ENCODE measurements at regions not wholly inside any gene's neighbourhood (a gene's known extent, or its start where the extent isn't known, plus 50 kb on each side); places are given as distances from the start of the nearest gene placed in this dataset.

DNA sequence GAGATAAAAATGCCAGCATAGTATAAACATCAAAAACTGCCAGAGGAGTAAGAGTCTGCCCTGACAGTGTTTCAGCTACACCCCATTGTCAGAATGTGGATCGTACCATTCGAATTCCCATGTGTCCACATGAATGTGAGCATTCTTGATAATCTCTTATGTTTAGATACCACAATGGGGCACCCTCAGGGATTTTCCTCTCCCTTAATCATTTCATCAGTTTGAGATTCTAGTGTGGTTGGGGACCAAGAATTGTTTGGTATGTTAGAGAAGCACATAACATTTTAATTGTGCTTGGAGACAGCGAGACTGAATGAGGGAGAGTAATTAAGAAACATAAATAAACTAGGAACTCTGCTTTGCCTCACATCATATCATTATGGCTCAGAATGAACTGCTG lies 120.2 kb downstream of the ZC3H11B start:
- Histone ChIP-seq H3K36me3 (ENCODE audit: insufficient read depth, low read length) (no peaks in the 10 kb centered on the region), H3K27me3 (ENCODE audit: control insufficient read depth in 1 of 2, insufficient read depth in 2 of 2, low read length in 2 of 2) (no peaks in the 10 kb centered on the region), H3K9me3 (ENCODE audit: control insufficient read depth in 1 of 2, insufficient read depth in 1 of 2, low read length in 2 of 2) (no peaks in the 10 kb centered on the region), H3K4me1 (ENCODE audit: insufficient read depth, low read length) (no peaks in the 10 kb centered on the region), H3K27ac (ENCODE audit: low read depth in 1 of 2, low read length in 2 of 2) (no peak overlapping the region), H3K4me3 (ENCODE audit: low read length) (no peak overlapping the region)
- Mint-ChIP-seq H3K36me3 (ENCODE audit: low read depth) (no peaks in the 10 kb centered on the region), H3K27ac (no peak overlapping the region), H3K27me3 (no peaks in the 10 kb centered on the region), H3K4me3 (no peak overlapping the region), H3K9me3 (peaks cover 3% of the 10 kb centered on the region), H3K4me1 (ENCODE audit: low read depth) (no peaks in the 10 kb centered on the region)
- POLR2A ChIA-PET, result no interaction called here
- TF ChIP-seq, protein P1, sequence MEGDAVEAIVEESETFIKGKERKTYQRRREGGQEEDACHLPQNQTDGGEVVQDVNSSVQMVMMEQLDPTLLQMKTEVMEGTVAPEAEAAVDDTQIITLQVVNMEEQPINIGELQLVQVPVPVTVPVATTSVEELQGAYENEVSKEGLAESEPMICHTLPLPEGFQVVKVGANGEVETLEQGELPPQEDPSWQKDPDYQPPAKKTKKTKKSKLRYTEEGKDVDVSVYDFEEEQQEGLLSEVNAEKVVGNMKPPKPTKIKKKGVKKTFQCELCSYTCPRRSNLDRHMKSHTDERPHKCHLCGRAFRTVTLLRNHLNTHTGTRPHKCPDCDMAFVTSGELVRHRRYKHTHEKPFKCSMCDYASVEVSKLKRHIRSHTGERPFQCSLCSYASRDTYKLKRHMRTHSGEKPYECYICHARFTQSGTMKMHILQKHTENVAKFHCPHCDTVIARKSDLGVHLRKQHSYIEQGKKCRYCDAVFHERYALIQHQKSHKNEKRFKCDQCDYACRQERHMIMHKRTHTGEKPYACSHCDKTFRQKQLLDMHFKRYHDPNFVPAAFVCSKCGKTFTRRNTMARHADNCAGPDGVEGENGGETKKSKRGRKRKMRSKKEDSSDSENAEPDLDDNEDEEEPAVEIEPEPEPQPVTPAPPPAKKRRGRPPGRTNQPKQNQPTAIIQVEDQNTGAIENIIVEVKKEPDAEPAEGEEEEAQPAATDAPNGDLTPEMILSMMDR (IDR thresholded peaks at IDR 0.05), result no peak
- intact Hi-C loops (cut with DNase I, micrococcal nuclease), result no loop called here
- ATAC-seq (ENCODE audit: poor library complexity) (no peak), DNase-seq (no peak)
- CTCF ChIA-PET, result no interaction called here

DNA sequence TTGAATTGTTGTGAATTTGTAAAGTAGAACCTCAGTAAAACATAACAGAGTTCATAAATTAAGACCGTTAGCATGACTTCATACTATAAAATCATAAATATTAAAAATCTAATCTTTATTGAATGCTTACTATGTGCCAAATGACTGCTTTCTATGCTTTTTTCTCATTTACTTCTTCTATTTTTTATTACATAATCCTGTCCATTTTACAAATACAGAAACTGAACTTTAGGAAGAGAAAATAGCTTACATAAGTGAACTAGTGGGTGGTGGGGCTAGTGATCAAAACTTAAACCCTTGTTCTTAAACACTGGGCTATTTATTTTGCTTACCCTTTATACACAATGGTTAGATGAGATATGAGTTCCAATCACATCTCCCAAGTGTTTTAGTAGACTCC lies 122.3 kb downstream of the ZC3H11B start:
- Mint-ChIP-seq H3K9me3 (peaks cover 3% of the 10 kb centered on the region), H3K27ac (no peak overlapping the region), H3K4me1 (ENCODE audit: low read depth) (no peaks in the 10 kb centered on the region), H3K36me3 (ENCODE audit: low read depth) (no peaks in the 10 kb centered on the region), H3K27me3 (no peaks in the 10 kb centered on the region), H3K4me3 (no peak overlapping the region)
- DNase-seq (no peak), ATAC-seq (ENCODE audit: poor library complexity) (no peak)
- H3K27me3 ChIP-seq (ENCODE audit: control insufficient read depth in 1 of 2, insufficient read depth in 2 of 2, low read length in 2 of 2), result no peaks in the 10 kb centered on the region
- H3K27ac ChIP-seq (ENCODE audit: low read depth in 1 of 2, low read length in 2 of 2), result no peak overlapping the region
- ChIA-PET POLR2A (no interaction called here), CTCF (no interaction called here)
- TF ChIP-seq, protein P1 (IDR thresholded peaks at IDR 0.05), result no peak
- no peak overlapping the region for H3K4me3 ChIP-seq (ENCODE audit: low read length)
- no peaks in the 10 kb centered on the region for H3K9me3 ChIP-seq (ENCODE audit: control insufficient read depth in 1 of 2, insufficient read depth in 1 of 2, low read length in 2 of 2)
- no peaks in the 10 kb centered on the region for H3K36me3 ChIP-seq (ENCODE audit: insufficient read depth, low read length)
- intact Hi-C loops (cut with DNase I, micrococcal nuclease), result no loop called here
- no peaks in the 10 kb centered on the region for H3K4me1 ChIP-seq (ENCODE audit: insufficient read depth, low read length)

DNA sequence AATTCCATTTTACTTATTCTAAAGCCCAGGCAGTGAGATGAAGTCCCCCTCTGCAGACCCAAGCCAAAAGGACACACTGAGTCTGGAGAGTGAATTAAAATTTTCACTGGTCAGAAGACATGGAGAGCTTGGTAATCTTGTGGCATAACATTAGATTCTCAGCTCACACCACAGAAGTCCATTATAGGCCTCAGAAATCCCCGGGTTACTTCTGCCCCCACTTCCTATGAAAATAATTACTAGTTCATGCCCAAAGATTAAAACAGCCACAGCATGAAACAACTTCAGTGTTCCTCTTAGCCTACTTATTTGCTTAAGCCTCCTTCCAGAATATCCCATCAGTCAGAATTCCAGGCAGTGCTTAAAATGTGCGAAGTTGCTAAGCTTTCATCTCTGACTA lies 123.3 kb downstream of the ZC3H11B start:
- no peak overlapping the region for H3K4me3 ChIP-seq (ENCODE audit: low read length)
- H3K27ac ChIP-seq (ENCODE audit: low read depth in 1 of 2, low read length in 2 of 2), result no peak overlapping the region
- H3K27me3 ChIP-seq (ENCODE audit: control insufficient read depth in 1 of 2, insufficient read depth in 2 of 2, low read length in 2 of 2), result no peaks in the 10 kb centered on the region
- no peak for ATAC-seq (ENCODE audit: poor library complexity)
- Mint-ChIP-seq H3K4me1 (ENCODE audit: low read depth) (no peaks in the 10 kb centered on the region), H3K9me3 (peaks cover 3% of the 10 kb centered on the region), H3K27me3 (no peaks in the 10 kb centered on the region), H3K4me3 (no peak overlapping the region), H3K27ac (no peak overlapping the region), H3K36me3 (ENCODE audit: low read depth) (no peaks in the 10 kb centered on the region)
- intact Hi-C loops (cut with DNase I, micrococcal nuclease), result no loop called here
- TF ChIP-seq, protein P1 (IDR thresholded peaks at IDR 0.05), result no peak
- H3K4me1 ChIP-seq (ENCODE audit: insufficient read depth, low read length), result no peaks in the 10 kb centered on the region
- no peaks in the 10 kb centered on the region for H3K36me3 ChIP-seq (ENCODE audit: insufficient read depth, low read length)
- POLR2A ChIA-PET, result no interaction called here
- H3K9me3 ChIP-seq (ENCODE audit: control insufficient read depth in 1 of 2, insufficient read depth in 1 of 2, low read length in 2 of 2), result no peaks in the 10 kb centered on the region
- CTCF ChIA-PET, result no interaction called here
- no peak for DNase-seq
